Prostate gland (tissue), 2 donors: ENCODE measurements at regions not wholly inside any gene's neighbourhood (a gene's known extent, or its start where the extent isn't known, plus 50 kb on each side); places are given as distances from the start of the nearest gene placed in this dataset.

Experiments used
- DNase-seq: peaks from one replicate; pipeline ENCODE4 v3.0.0-alpha.2; 2019; ENCODE audit warnings: low spot score
- H3K27ac ChIP-seq, 2 donors: fragments of 200-600 bp; sonication (generic); 2 replicates each; pipeline ENCODE4 v1.5.1; 2017 to 2019
- H3K27me3 ChIP-seq: fragments of 200-600 bp; sonication (generic); replicated peaks from 2 replicates; pipeline ENCODE4 v1.5.1; 2019; ENCODE audit not compliant: insufficient read depth
- H3K36me3 ChIP-seq, 2 donors: fragments of 200-600 bp; sonication (generic); 1 replicate in 1 of 2; 2 replicates in 1 of 2; pipeline versions ENCODE4 v1.5.1 to v1.8.1; 2017 to 2019
- H3K4me1 ChIP-seq: fragments of 200-600 bp; sonication (generic); replicated peaks from 2 replicates; pipeline ENCODE4 v1.5.1; 2019
- H3K4me3 ChIP-seq, 2 donors: fragments of 200-600 bp; sonication (generic); 2 replicates each; pipeline ENCODE4 v1.5.1; 2017 to 2019
- H3K9me3 ChIP-seq: fragments of 200-600 bp; sonication (generic); 2 replicates; pipeline ENCODE4 v1.5.1; 2017
- CTCF ChIP-seq, 4 experiments: fragments of 200-600 bp in 2 of 4; fragments of 450-650 bp in 2 of 4; sonication (generic) in 2 of 4; IDR thresholded peaks; 1 replicate in 3 of 4; 2 replicates in 1 of 4; pipeline ENCODE4 v1.5.1; 2016 to 2019; ENCODE audit warnings: antibody characterized with exemption in 4 of 4, mild to moderate bottlenecking in 2 of 4, moderate library complexity in 2 of 4
- POLR2A ChIP-seq: fragments of 450-650 bp; IDR thresholded peaks from one replicate; pipeline ENCODE4 v1.6.1; 2016; ENCODE audit warnings: antibody characterized with exemption, mild to moderate bottlenecking
- POLR2AphosphoS5 ChIP-seq: sonication (generic); formaldehyde crosslinking; IDR thresholded peaks from one replicate; pipeline ENCODE4 v1.6.1; 2017; ENCODE audit warnings: antibody characterized with exemption
- WGBS: methylation state at CpG from one replicate; pipeline ENCODE4 v1.1.5; 2018; 5-methylcytosine and 5-hydroxymethylcytosine counted together
- intact Hi-C: fragments of 100-400 bp; cut with DNase I; formaldehyde crosslinking; loops from one replicate; pipeline ENCODE4 v1.14.2; 2022

GRCh38 chr14:48805315-48805714 lies 780.9 kb downstream of the RPS29 start:
- Histone ChIP-seq H3K4me3 (no peak overlapping the region), H3K27ac (no peak overlapping the region), H3K9me3 (no peaks in the 10 kb centered on the region), H3K27me3 (no peaks in the 10 kb centered on the region), H3K4me1 (no peaks in the 10 kb centered on the region), H3K36me3 (no peaks in the 10 kb centered on the region)
- no peak for DNase-seq
- WGBS, result 29% methylated on average over 14 of the region's 14 CpGs
- TF ChIP-seq POLR2A (no peak), CTCF (IDR thresholded peaks at IDR 0.05) (no peak), POLR2AphosphoS5 (no peak)
- intact Hi-C loops, result no loop called here

GRCh38 chr14:48792376-48793024 lies 793.7 kb downstream of the RPS29 start:
- intact Hi-C loops, result no loop called here
- Histone ChIP-seq H3K36me3 (no peaks in the 10 kb centered on the region), H3K27ac (no peak overlapping the region), H3K27me3 (no peaks in the 10 kb centered on the region), H3K4me1 (no peaks in the 10 kb centered on the region), H3K9me3 (no peaks in the 10 kb centered on the region), H3K4me3 (no peak overlapping the region)
- WGBS, result 78% methylated on average over 5 of the region's 5 CpGs
- DNase-seq, result no peak
- TF ChIP-seq POLR2A (no peak), CTCF (IDR thresholded peaks at IDR 0.05) (no peak), POLR2AphosphoS5 (no peak)

GRCh38 chr14:48788771-48789170 lies 797.4 kb downstream of the RPS29 start:
- Histone ChIP-seq H3K4me1 (no peaks in the 10 kb centered on the region), H3K9me3 (no peaks in the 10 kb centered on the region), H3K27ac (no peak overlapping the region), H3K4me3 (no peak overlapping the region), H3K27me3 (no peaks in the 10 kb centered on the region), H3K36me3 (no peaks in the 10 kb centered on the region)
- TF ChIP-seq POLR2A (no peak), POLR2AphosphoS5 (no peak), CTCF (IDR thresholded peaks at IDR 0.05) (no peak)
- intact Hi-C loops, result no loop called here
- WGBS, result 62% methylated on average over 2 of the region's 2 CpGs
- no peak for DNase-seq

GRCh38 chr14:48786498-48786897 lies 799.7 kb downstream of the RPS29 start:
- H3K4me3 ChIP-seq, result no peak overlapping the region
- 38% methylated on average over 2 of the region's 2 CpGs for WGBS
- intact Hi-C loops, result no loop called here

More at GRCh38 chr14:48786498-48786897, 799.7 kb downstream of the RPS29 start:
- Histone ChIP-seq H3K36me3 (no peaks in the 10 kb centered on the region), H3K27ac (no peak overlapping the region), H3K4me1 (no peaks in the 10 kb centered on the region), H3K27me3 (no peaks in the 10 kb centered on the region), H3K9me3 (no peaks in the 10 kb centered on the region)
- no peak for DNase-seq
- TF ChIP-seq POLR2AphosphoS5 (no peak), CTCF (IDR thresholded peaks at IDR 0.05) (no peak), POLR2A (no peak)
